ENCODE measurements at regions not wholly inside any gene's neighbourhood (a gene's known extent, or its start where the extent isn't known, plus 50 kb on each side); places are given as distances from the start of the nearest gene placed in this dataset.

DNA sequence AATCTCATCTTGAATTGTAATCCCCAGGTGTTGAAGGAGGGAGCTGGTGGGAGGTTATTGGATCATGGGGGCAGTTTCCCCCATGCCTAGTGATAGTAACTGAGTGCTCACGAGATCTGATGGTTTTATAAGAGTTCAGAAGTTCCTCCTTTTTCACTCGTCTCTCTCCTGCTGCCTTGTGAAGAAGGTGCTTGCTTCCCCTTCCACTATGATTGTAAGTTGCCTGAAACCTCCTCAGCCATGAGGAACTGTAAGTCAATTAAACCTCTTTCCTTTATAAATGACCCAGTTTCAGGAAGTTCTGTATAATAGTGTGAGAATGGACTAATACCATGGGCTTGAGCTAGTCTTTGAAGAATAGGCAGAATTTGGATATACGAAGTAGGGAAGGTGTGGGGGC, 113.9 kb downstream of the RIN2 start:
- Histone ChIP-seq H3K4me3 (ENCODE audit: insufficient read depth in 1 of 2, low read depth in 1 of 2, low read length in 2 of 2) (no peak overlapping the region), H2BK5ac (ENCODE audit: low read depth, low read length, poor library complexity, severe bottlenecking) (no peak overlapping the region), H2AK5ac (ENCODE audit: low read length, severe bottlenecking) (no peak overlapping the region), H4K91ac (ENCODE audit: low read length) (no peak overlapping the region), H3K18ac (ENCODE audit: low read depth in 1 of 2, low read length in 2 of 2) (no peak overlapping the region), H3K9ac (ENCODE audit: low read length) (no peak overlapping the region), H2BK12ac (ENCODE audit: low read length in 2 of 2) (no peak overlapping the region), H3K27ac (ENCODE audit: low read length, poor library complexity, severe bottlenecking) (no peak overlapping the region), H3K4me1 (ENCODE audit: control insufficient read depth, insufficient read depth, low read depth, low read length) (peaks cover 3% of the 10 kb centered on the region), H2BK120ac (ENCODE audit: low read depth, low read length) (no peak overlapping the region), H3K27me3 (ENCODE audit: control insufficient read depth in 1 of 2, insufficient read depth in 1 of 2, low read length in 2 of 2) (no peaks in the 10 kb centered on the region), H4K8ac (ENCODE audit: low read length) (no peak overlapping the region), H3K9me3 (ENCODE audit: control insufficient read depth, low read length) (peaks cover 9% of the 10 kb centered on the region), H3K79me1 (replicated peaks; ENCODE audit: low read length, poor library complexity, severe bottlenecking) (peaks cover 15% of the 10 kb centered on the region), H3K36me3 (ENCODE audit: control insufficient read depth in 1 of 2, insufficient read depth in 2 of 2, low read depth in 1 of 2, low read length in 2 of 2) (peaks cover 8 to 29% of the 10 kb centered on the region in 2 experiments), H2AFZ (ENCODE audit: low read depth, low read length) (no peak overlapping the region), H3K4ac (ENCODE audit: low read depth in 1 of 2, low read length in 2 of 2) (no peak overlapping the region), H2BK15ac (ENCODE audit: low read depth, poor library complexity, severe bottlenecking) (no peak overlapping the region), H3K23ac (ENCODE audit: low read length in 2 of 2) (no peak overlapping the region), H3K14ac (ENCODE audit: low read length in 2 of 2) (no peak overlapping the region), H3K4me2 (ENCODE audit: low read length, poor library complexity, severe bottlenecking) (no peak overlapping the region)
- DNase-seq = no peak
- WGBS = 92% methylated on average over 3 of the region's 3 CpGs

DNA sequence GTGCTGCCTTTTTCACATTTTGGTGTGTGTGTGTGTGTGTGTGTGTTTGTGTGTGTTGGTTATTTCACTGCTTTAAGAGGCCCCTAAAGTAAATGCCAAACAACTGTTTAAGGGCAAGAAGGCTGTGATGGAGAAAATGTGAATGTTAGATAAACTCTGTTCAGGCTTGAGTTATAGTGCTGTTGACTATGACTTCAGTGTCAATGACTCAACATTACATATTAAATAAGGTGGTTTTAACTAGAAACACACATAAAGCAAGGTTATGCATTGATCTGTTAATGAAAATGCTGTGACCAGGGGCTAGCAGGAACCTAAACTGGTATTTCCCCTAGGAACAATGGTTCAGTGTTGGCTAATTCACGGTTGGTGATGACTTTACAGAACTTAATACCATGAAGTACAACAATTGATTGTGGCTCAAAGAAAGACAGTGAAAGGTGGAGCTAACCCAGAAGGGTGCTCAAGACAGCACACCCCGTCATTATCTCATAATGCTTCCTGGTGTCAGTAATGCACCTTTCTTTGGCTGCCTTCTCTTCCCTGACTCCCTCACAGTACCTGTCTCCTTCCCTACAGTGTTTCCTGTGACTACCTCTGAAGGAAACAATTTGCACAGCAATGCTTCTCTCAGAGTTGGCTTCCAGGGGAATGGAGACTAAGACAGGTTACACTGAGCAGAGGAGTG, 116.1 kb downstream of the RIN2 start:
- 91% methylated on average over 2 of the region's 2 CpGs for WGBS
- H3K9ac ChIP-seq (ENCODE audit: low read length) = no peak overlapping the region

GRCh38 chr20:19875376-19876221, 117.5 kb downstream of the RIN2 start:
- H3K27me3 ChIP-seq (ENCODE audit: control insufficient read depth in 1 of 2, insufficient read depth in 1 of 2, low read length in 2 of 2) = no peaks in the 10 kb centered on the region
- peak overlapping the region in 1 of 2 experiments; percentile 62 for H3K4me3 ChIP-seq (ENCODE audit: insufficient read depth in 1 of 2, low read depth in 1 of 2, low read length in 2 of 2)
- H4K8ac ChIP-seq (ENCODE audit: low read length) = peak overlapping the region; percentile 95
- H2AFZ ChIP-seq (ENCODE audit: low read depth, low read length) = no peak overlapping the region
- H3K79me1 ChIP-seq (replicated peaks; ENCODE audit: low read length, poor library complexity, severe bottlenecking) = peaks cover 19% of the 10 kb centered on the region
- no peak overlapping the region for H2BK15ac ChIP-seq (ENCODE audit: low read depth, poor library complexity, severe bottlenecking)
- peak overlapping the region; percentile 50 to 88 for H3K18ac ChIP-seq (ENCODE audit: low read depth in 1 of 2, low read length in 2 of 2)
- H3K14ac ChIP-seq (ENCODE audit: low read length in 2 of 2) = peak overlapping the region in 1 of 2 experiments; percentile 0
- no peak overlapping the region for H2BK12ac ChIP-seq (ENCODE audit: low read length in 2 of 2)
- H3K4me2 ChIP-seq (ENCODE audit: low read length, poor library complexity, severe bottlenecking) = no peak overlapping the region
- H3K4me1 ChIP-seq (ENCODE audit: control insufficient read depth, insufficient read depth, low read depth, low read length) = peaks cover 11% of the 10 kb centered on the region
- peaks cover 9% of the 10 kb centered on the region for H3K9me3 ChIP-seq (ENCODE audit: control insufficient read depth, low read length)
- no peak overlapping the region for H2BK120ac ChIP-seq (ENCODE audit: low read depth, low read length)
- peaks cover 6 to 38% of the 10 kb centered on the region in 2 experiments for H3K36me3 ChIP-seq (ENCODE audit: control insufficient read depth in 1 of 2, insufficient read depth in 2 of 2, low read depth in 1 of 2, low read length in 2 of 2)
- H4K91ac ChIP-seq (ENCODE audit: low read length) = peak overlapping the region; percentile 93
- 54% methylated on average over 11 of the region's 11 CpGs for WGBS
- H3K4ac ChIP-seq (ENCODE audit: low read depth in 1 of 2, low read length in 2 of 2) = peak overlapping the region in 1 of 2 experiments; percentile 0
- H2AK5ac ChIP-seq (ENCODE audit: low read length, severe bottlenecking) = no peak overlapping the region
- H3K27ac ChIP-seq (ENCODE audit: low read length, poor library complexity, severe bottlenecking) = peak overlapping the region; percentile 90
- no peak overlapping the region for H3K23ac ChIP-seq (ENCODE audit: low read length in 2 of 2)
- H2BK5ac ChIP-seq (ENCODE audit: low read depth, low read length, poor library complexity, severe bottlenecking) = no peak overlapping the region
- peak overlapping the region; percentile 80 for H3K9ac ChIP-seq (ENCODE audit: low read length)
- DNase-seq = peak; percentile 59

More for the DNA sequence above, 116.1 kb downstream of the RIN2 start:
- H3K4ac ChIP-seq (ENCODE audit: low read depth in 1 of 2, low read length in 2 of 2) = no peak overlapping the region
- H3K9me3 ChIP-seq (ENCODE audit: control insufficient read depth, low read length) = peaks cover 9% of the 10 kb centered on the region
- no peak overlapping the region for H2BK15ac ChIP-seq (ENCODE audit: low read depth, poor library complexity, severe bottlenecking)
- no peak overlapping the region for H3K4me3 ChIP-seq (ENCODE audit: insufficient read depth in 1 of 2, low read depth in 1 of 2, low read length in 2 of 2)
- H2AFZ ChIP-seq (ENCODE audit: low read depth, low read length) = no peak overlapping the region
- H3K27ac ChIP-seq (ENCODE audit: low read length, poor library complexity, severe bottlenecking) = no peak overlapping the region
- H4K91ac ChIP-seq (ENCODE audit: low read length) = no peak overlapping the region
- no peak overlapping the region for H2BK5ac ChIP-seq (ENCODE audit: low read depth, low read length, poor library complexity, severe bottlenecking)
- H2BK12ac ChIP-seq (ENCODE audit: low read length in 2 of 2) = no peak overlapping the region
- no peak overlapping the region for H2AK5ac ChIP-seq (ENCODE audit: low read length, severe bottlenecking)
- peaks cover 6 to 33% of the 10 kb centered on the region in 2 experiments for H3K36me3 ChIP-seq (ENCODE audit: control insufficient read depth in 1 of 2, insufficient read depth in 2 of 2, low read depth in 1 of 2, low read length in 2 of 2)
- no peak overlapping the region for H3K14ac ChIP-seq (ENCODE audit: low read length in 2 of 2)
- no peak for DNase-seq
- no peak overlapping the region for H3K23ac ChIP-seq (ENCODE audit: low read length in 2 of 2)
- H3K18ac ChIP-seq (ENCODE audit: low read depth in 1 of 2, low read length in 2 of 2) = no peak overlapping the region
- H3K79me1 ChIP-seq (replicated peaks; ENCODE audit: low read length, poor library complexity, severe bottlenecking) = peaks cover 20% of the 10 kb centered on the region
- peaks cover 6% of the 10 kb centered on the region for H3K4me1 ChIP-seq (ENCODE audit: control insufficient read depth, insufficient read depth, low read depth, low read length)
- H4K8ac ChIP-seq (ENCODE audit: low read length) = no peak overlapping the region
- no peak overlapping the region for H2BK120ac ChIP-seq (ENCODE audit: low read depth, low read length)
- H3K27me3 ChIP-seq (ENCODE audit: control insufficient read depth in 1 of 2, insufficient read depth in 1 of 2, low read length in 2 of 2) = no peaks in the 10 kb centered on the region
- H3K4me2 ChIP-seq (ENCODE audit: low read length, poor library complexity, severe bottlenecking) = no peak overlapping the region

DNA sequence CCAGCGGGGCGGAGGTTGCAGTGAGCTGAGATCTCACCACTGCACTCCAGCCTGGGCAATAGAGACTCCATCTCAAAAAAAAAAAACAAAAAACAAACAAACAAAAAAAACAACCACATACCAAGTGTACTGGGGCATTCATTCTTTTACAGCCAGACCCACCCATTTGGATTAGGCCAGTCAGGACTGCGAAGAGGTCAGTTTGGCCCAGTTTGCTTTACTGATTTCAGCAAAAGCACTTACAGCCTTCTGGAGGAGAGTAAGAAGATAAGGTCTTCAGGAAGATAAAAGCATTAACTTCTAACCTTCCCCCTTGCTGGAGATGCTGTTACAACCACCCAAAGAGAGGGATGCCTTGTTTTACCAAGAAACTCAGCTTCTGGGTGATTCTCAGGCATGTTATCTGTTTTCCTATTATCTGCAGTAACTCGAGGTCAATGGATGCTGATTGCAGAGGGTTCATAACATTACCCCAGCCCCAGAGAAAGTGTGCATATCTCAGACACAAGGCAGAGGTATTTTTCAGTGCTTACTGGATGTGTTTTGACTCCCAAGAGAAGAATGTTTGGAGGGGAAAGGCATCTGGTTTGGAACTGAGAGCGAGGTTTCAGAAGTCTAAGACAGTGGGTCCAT, 118.9 kb downstream of the RIN2 start:
- Histone ChIP-seq H4K91ac (ENCODE audit: low read length) (peak overlapping the region; percentile 55), H3K79me1 (replicated peaks; ENCODE audit: low read length, poor library complexity, severe bottlenecking) (peaks cover 18% of the 10 kb centered on the region), H4K8ac (ENCODE audit: low read length) (peak overlapping the region; percentile 50), H3K9me3 (ENCODE audit: control insufficient read depth, low read length) (peaks cover 9% of the 10 kb centered on the region), H3K27me3 (ENCODE audit: control insufficient read depth in 1 of 2, insufficient read depth in 1 of 2, low read length in 2 of 2) (no peaks in the 10 kb centered on the region), H3K18ac (ENCODE audit: low read depth in 1 of 2, low read length in 2 of 2) (peak overlapping the region; percentile 18 to 95), H2AK5ac (ENCODE audit: low read length, severe bottlenecking) (peak overlapping the region; percentile 50), H2BK15ac (ENCODE audit: low read depth, poor library complexity, severe bottlenecking) (peak overlapping the region; percentile 38), H2AFZ (ENCODE audit: low read depth, low read length) (no peak overlapping the region), H3K4me3 (ENCODE audit: insufficient read depth in 1 of 2, low read depth in 1 of 2, low read length in 2 of 2) (no peak overlapping the region), H3K23ac (ENCODE audit: low read length in 2 of 2) (no peak overlapping the region), H3K4ac (ENCODE audit: low read depth in 1 of 2, low read length in 2 of 2) (peak overlapping the region in 1 of 2 experiments; percentile 79), H2BK12ac (ENCODE audit: low read length in 2 of 2) (peak overlapping the region; percentile 21 to 67), H3K4me2 (ENCODE audit: low read length, poor library complexity, severe bottlenecking) (no peak overlapping the region), H3K4me1 (ENCODE audit: control insufficient read depth, insufficient read depth, low read depth, low read length) (peaks cover 13% of the 10 kb centered on the region), H3K9ac (ENCODE audit: low read length) (no peak overlapping the region), H3K27ac (ENCODE audit: low read length, poor library complexity, severe bottlenecking) (peak overlapping the region; percentile 19), H2BK120ac (ENCODE audit: low read depth, low read length) (peak overlapping the region; percentile 83), H3K14ac (ENCODE audit: low read length in 2 of 2) (no peak overlapping the region), H3K36me3 (ENCODE audit: control insufficient read depth in 1 of 2, insufficient read depth in 2 of 2, low read depth in 1 of 2, low read length in 2 of 2) (peaks cover 6 to 30% of the 10 kb centered on the region in 2 experiments), H2BK5ac (ENCODE audit: low read depth, low read length, poor library complexity, severe bottlenecking) (peak overlapping the region; percentile 63)
- DNase-seq = no peak
- 97% methylated on average over 4 of the region's 5 CpGs for WGBS
